Ascending aorta (tissue), 2 donors: ENCODE measurements at regions not wholly inside any gene's neighbourhood (a gene's known extent, or its start where the extent isn't known, plus 50 kb on each side); places are given as distances from the start of the nearest gene placed in this dataset.

Experiments
- DNase-seq, 2 donors: peaks; one replicate each; pipeline ENCODE4 v3.0.0-alpha.2; 2019; ENCODE audit warnings: low spot score in 2 of 2
- H3K27ac ChIP-seq, 2 donors: fragments of 200-600 bp; sonication (generic); one replicate each; pipeline ENCODE4 v1.5.1; 2016 to 2017; ENCODE audit warnings: mild to moderate bottlenecking in 1 of 2
- H3K27me3 ChIP-seq: fragments of 200-600 bp; sonication (generic); one replicate; pipeline ENCODE4 v1.5.1; 2017
- H3K36me3 ChIP-seq, 2 donors: fragments of 200-600 bp; sonication (generic); one replicate each; pipeline ENCODE4 v1.5.1; 2016
- H3K4me1 ChIP-seq, 2 donors: fragments of 200-600 bp; sonication (generic); one replicate each; pipeline ENCODE4 v1.5.1; 2016 to 2017; ENCODE audit warnings: mild to moderate bottlenecking in 1 of 2
- H3K4me3 ChIP-seq, 2 donors: fragments of 200-600 bp; sonication (generic); one replicate each; pipeline ENCODE4 v1.5.1; 2016 to 2017; ENCODE audit warnings: mild to moderate bottlenecking in 1 of 2
- H3K9me3 ChIP-seq, 2 donors: fragments of 200-600 bp; sonication (generic); one replicate each; pipeline ENCODE4 v1.5.1; 2016
- CTCF ChIP-seq, 3 experiments: fragments of 200-600 bp in 2 of 3; fragments of 450-650 bp in 1 of 3; sonication (generic) in 2 of 3; IDR thresholded peaks; one replicate each; pipeline ENCODE4 v1.5.1; 2016 to 2019; ENCODE audit warnings: antibody characterized with exemption in 3 of 3, mild to moderate bottlenecking in 1 of 3, moderate library complexity in 1 of 3
- intact Hi-C: fragments of 100-400 bp; cut with DNase I; formaldehyde crosslinking; loops from one replicate; pipeline ENCODE4 v1.15.1; 2023

GRCh38 chr5:13624283-13625074 is 320.0 kb downstream of the DNAH5 start:
- H3K4me3 ChIP-seq, result no peak overlapping the region
- DNase-seq, result no peak
- H3K27me3 ChIP-seq, result no peaks in the 10 kb centered on the region
- H3K4me1 ChIP-seq, result no peaks in the 10 kb centered on the region
- H3K27ac ChIP-seq, result no peak overlapping the region
- H3K36me3 ChIP-seq, result no peaks in the 10 kb centered on the region
- intact Hi-C loops, result no loop called here
- no peak for TF ChIP-seq CTCF (IDR thresholded peaks at IDR 0.05)
- H3K9me3 ChIP-seq, result no peaks in the 10 kb centered on the region

GRCh38 chr5:13613621-13614020 is 330.9 kb downstream of the DNAH5 start:
- Histone ChIP-seq H3K27me3 (no peaks in the 10 kb centered on the region), H3K4me1 (no peaks in the 10 kb centered on the region), H3K4me3 (no peak overlapping the region), H3K36me3 (no peaks in the 10 kb centered on the region), H3K9me3 (no peaks in the 10 kb centered on the region), H3K27ac (no peak overlapping the region)
- DNase-seq, result no peak
- intact Hi-C loops, result no loop called here
- TF ChIP-seq CTCF (IDR thresholded peaks at IDR 0.05), result no peak

GRCh38 chr5:13611604-13612003 is 332.9 kb downstream of the DNAH5 start:
- no peaks in the 10 kb centered on the region for H3K4me1 ChIP-seq
- H3K36me3 ChIP-seq, result no peaks in the 10 kb centered on the region
- no peak for TF ChIP-seq CTCF (IDR thresholded peaks at IDR 0.05)
- intact Hi-C loops, result no loop called here
- no peaks in the 10 kb centered on the region for H3K9me3 ChIP-seq
- H3K27ac ChIP-seq, result no peak overlapping the region
- no peak overlapping the region for H3K4me3 ChIP-seq
- no peaks in the 10 kb centered on the region for H3K27me3 ChIP-seq
- DNase-seq, result no peak

GRCh38 chr5:13609504-13609903 is 335.0 kb downstream of the DNAH5 start:
- intact Hi-C loops, result no loop called here
- no peaks in the 10 kb centered on the region for H3K4me1 ChIP-seq
- DNase-seq, result no peak

GRCh38 chr5:13606051-13606450 is 338.4 kb downstream of the DNAH5 start:
- Histone ChIP-seq H3K36me3 (no peaks in the 10 kb centered on the region), H3K27me3 (no peaks in the 10 kb centered on the region), H3K4me1 (no peaks in the 10 kb centered on the region), H3K4me3 (no peak overlapping the region), H3K9me3 (no peaks in the 10 kb centered on the region), H3K27ac (no peak overlapping the region)
- intact Hi-C loops, result no loop called here
- no peak for DNase-seq
- TF ChIP-seq CTCF (IDR thresholded peaks at IDR 0.05), result no peak

More at GRCh38 chr5:13609504-13609903, 335.0 kb downstream of the DNAH5 start:
- Histone ChIP-seq H3K4me3 (no peak overlapping the region), H3K9me3 (no peaks in the 10 kb centered on the region), H3K27ac (no peak overlapping the region), H3K36me3 (no peaks in the 10 kb centered on the region), H3K27me3 (no peaks in the 10 kb centered on the region)
- TF ChIP-seq CTCF (IDR thresholded peaks at IDR 0.05), result no peak
